ENCODE measurements at regions not wholly inside any gene's neighbourhood (a gene's known extent, or its start where the extent isn't known, plus 50 kb on each side); places are given as distances from the start of the nearest gene placed in this dataset.
"Not testable (repeated sequence)": the region's sequence is repeated elsewhere in the genome, so short reads cannot be mapped to it uniquely, and the experiment has no call there.

GRCh38 chr1:187703138-187704130 lies 874.7 kb downstream of the PLA2G4A start:
- DNase-seq (ENCODE audit: low read depth): not testable (repeated sequence)

- no peak for DNase-seq (ENCODE audit: low read depth)
Observed at GRCh38 chr1:187714470-187714869, 885.7 kb downstream of the PLA2G4A start.

GRCh38 chr1:187715483-187715882 lies 886.7 kb downstream of the PLA2G4A start:
- DNase-seq (ENCODE audit: low read depth): no peak

DNA sequence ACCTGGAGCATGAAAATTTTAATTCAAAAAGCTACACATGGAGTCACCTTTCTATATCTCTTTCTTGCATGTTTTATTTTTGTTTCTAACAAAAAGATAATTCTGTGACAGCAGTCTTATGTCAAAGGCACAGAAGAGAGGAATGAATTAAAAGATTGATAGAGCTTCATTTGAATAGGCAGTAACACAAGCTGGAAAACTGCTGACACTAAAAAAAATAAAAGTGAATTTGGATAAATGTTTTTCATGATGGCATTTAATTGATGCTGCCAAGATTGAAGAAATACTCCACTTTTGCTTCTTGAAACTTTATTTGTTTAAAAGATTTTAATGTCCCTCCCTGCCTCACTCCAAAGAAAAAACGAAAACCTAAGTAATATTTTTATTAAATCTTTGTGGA lies 887.4 kb downstream of the PLA2G4A start:
- no peak for DNase-seq (ENCODE audit: low read depth)

GRCh38 chr1:187718527-187718926 lies 889.8 kb downstream of the PLA2G4A start:
- no peak for DNase-seq (ENCODE audit: low read depth)

GRCh38 chr1:187721216-187721615 lies 892.5 kb downstream of the PLA2G4A start:
- no peak for DNase-seq (ENCODE audit: low read depth)

- no peak for DNase-seq (ENCODE audit: low read depth)
Observed at GRCh38 chr1:187725216-187725615, 896.5 kb downstream of the PLA2G4A start.

- no peak for DNase-seq (ENCODE audit: low read depth)
Observed at GRCh38 chr1:187733232-187733631, 904.5 kb downstream of the PLA2G4A start.

DNA sequence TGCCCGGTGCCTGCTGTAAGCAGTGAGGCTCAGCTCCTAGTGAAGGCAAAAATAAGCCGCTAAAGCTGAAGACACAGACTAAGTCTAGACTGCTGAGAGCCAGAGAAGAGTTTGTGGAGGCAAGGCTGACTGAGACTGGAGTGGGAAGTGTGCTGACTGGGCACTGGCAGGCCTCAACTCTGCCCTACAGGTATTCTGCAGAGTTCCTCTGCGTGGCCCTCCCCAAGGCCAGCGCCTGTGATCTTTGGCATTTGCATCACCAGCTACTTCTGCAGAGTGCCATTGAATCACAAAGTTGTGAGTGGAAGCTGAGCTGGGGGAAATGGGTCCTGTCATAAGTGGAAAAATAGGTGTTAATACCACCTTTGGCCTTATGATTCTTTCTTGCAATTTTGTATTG lies 905.7 kb downstream of the PLA2G4A start:
- DNase-seq (ENCODE audit: low read depth): no peak

- DNase-seq (ENCODE audit: low read depth): no peak
Observed at GRCh38 chr1:187744665-187745064, 915.9 kb downstream of the PLA2G4A start.

DNA sequence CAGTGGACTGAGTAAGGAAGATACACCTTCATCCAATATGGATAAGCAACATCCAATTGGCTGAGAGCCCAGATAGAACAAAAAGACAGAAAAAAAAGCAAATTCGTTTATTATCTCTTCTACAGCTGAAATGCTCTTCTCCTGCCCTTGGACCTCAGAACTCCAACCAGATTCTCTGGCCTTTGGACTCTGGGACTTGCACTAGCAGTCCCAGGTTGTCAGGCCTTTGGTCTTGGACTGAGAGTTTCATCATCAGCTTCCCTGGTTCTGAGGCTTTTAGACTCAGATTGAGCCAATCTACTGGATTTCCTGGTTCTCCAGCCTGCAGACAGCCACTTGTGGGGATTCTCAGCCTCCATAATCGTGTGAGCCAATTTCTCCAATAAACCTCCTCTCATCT lies 926.8 kb downstream of the PLA2G4A start:
- no peak for DNase-seq (ENCODE audit: low read depth)

DNA sequence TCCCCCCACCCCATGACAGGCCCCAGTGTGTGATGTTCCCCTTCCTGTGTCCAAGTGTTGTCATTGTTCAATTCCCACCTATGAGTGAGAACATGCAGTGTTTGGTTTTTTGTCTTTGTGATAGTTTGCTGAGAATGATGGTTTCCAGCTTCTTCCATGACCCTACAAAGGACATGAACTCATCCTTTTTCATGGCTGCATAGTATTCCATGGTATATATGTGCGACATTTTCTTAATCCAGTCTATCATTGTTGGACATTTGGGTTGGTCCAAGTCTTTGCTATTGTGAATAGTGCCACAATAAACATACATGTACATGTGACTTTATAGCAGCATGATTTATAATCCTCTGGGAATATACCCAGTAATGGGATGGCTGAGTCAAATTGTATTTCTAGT lies 927.9 kb downstream of the PLA2G4A start:
- DNase-seq (ENCODE audit: low read depth): not testable (repeated sequence)

DNA sequence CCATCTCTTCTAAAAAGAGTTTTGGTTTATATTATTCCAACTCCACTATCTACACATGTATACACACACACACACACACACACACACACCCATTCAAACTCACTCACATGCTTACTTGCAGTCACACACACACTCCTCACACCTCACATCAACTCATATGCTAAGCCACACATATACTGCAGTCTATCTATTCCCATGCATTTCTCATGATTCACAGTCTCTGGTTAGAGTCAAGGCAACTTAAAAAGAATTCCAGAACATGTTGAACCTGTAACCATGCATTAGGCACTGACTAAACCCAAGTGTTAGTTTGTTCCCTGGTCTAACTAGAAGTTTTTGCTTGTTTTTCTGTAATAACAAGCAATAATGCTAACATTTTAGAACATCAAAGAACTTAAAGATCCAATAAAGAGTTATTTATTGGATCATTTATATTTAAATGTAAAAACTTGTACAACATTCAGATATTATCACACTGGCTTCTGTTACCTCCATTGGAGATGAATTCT lies 931.1 kb downstream of the PLA2G4A start:
- DNase-seq (ENCODE audit: low read depth): no peak

- DNase-seq (ENCODE audit: low read depth): no peak
Observed at GRCh38 chr1:187762118-187762517, 933.4 kb downstream of the PLA2G4A start.

DNA sequence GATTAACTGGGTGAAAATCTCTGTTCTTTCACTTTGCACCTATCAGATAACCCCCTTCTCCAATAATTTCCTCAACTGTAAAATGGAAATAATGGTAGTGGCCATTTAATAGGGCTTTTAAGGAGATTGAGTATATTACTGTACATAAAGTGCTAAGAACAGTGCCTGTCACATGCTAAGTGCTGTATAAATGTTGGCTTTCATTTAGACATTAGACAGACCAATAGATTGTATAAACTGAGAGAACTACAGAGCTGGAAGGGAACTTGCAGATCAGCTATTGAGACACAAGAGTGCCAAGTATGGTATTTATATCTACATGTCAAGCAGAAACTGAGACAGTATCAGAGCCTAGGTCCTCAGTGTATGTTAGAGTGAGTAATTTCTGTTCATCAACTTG lies 934.7 kb downstream of the PLA2G4A start:
- DNase-seq (ENCODE audit: low read depth): no peak

DNA sequence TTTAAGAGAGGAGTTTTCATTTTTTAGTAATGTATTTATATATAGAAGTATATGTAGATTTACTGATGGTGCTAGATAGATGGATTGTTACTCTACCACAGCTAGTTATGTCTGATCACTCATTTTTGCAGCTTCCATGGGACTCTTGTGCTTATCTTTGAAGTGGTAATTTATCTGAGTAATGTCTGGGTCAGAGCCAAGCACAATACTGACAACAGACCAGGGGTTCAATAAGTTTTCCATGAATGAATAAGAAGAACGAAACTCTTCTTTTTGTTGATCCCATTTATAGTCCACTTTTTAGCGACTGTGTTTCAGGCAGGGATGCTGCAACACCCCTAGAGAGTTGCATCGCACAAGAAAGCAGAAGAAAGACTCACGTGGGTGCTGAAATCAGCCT lies 935.2 kb downstream of the PLA2G4A start:
- peak; percentile 3 for DNase-seq (ENCODE audit: low read depth)

- no peak for DNase-seq (ENCODE audit: low read depth)
Observed at GRCh38 chr1:187771396-187771795, 942.6 kb downstream of the PLA2G4A start.

DNA sequence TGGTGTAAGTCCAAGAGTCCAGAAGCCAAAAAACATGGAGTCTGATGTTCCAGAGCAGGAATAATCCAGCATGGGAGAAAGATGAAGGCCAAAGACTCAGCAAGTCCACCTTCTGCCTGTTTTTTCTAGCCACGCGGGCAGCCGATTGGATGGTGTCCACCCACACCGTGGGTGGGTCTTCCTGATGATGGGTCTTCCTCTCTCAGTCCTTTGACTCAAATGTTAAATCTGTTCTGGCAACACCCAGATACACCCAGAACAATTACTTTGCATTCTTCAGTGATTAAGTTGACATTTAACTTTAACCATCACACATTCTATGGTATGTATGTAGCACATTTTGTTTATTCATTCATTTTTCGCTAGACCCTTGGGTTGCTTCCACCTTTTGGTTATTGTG lies 944.4 kb downstream of the PLA2G4A start:
- no peak for DNase-seq (ENCODE audit: low read depth)

GRCh38 chr1:187787736-187788135 lies 959.0 kb downstream of the PLA2G4A start:
- no peak for DNase-seq (ENCODE audit: low read depth)

- DNase-seq (ENCODE audit: low read depth): no peak
Observed at GRCh38 chr1:187788718-187789117, 960.0 kb downstream of the PLA2G4A start.

- no peak for DNase-seq (ENCODE audit: low read depth)
Observed at GRCh38 chr1:187790724-187791123, 962.0 kb downstream of the PLA2G4A start.

DNA sequence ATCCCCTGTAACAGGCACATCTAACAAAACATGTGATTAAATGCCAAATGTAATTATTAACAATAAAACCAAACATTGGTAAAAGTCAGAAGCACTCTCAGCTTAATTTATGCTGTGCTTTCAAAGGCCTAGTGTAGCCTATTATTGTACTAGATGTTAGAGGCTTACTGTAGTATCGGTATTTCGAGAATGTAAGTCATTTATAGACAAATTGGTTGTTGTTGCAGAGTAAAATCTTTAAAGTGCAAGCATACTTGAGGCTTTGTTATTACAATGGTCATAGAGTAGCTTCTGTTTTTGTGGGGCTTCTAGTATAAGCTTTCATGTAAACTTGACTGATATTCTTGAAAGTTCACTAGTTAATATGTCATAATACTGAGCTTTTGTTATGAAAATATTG lies 965.8 kb downstream of the PLA2G4A start:
- DNase-seq (ENCODE audit: low read depth): no peak

DNA sequence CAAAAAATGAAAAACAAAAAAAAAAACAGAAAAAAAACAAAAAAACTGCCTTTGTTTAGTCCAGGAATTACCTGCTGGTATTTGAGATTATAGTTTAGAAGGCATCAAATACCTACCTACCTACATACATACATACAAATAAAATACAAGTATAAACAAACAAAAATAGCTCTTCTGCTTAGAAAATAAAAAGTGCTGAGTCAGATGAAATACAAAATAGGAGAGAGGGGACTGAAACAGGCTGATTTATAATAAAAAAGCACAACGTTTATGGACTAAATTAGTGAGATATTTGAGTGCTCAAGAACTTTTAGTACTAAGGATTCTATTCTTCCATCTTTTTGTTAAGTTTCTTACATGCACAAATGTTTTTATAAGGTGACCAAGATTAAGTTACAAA lies 980.8 kb downstream of the PLA2G4A start:
- DNase-seq (ENCODE audit: low read depth): no peak

Data from M059J (cell line).